ENCODE measurements at regions not wholly inside any gene's neighbourhood (a gene's known extent, or its start where the extent isn't known, plus 50 kb on each side); places are given as distances from the start of the nearest gene placed in this dataset.

- intact Hi-C loops (cut with micrococcal nuclease): no loop called here
- H3K36me3 ChIP-seq (ENCODE audit: low read depth, low read length): no peaks in the 10 kb centered on the region
- POLR2A ChIA-PET (ENCODE audit: unreplicated experiment): no interaction called here
- H2AFZ ChIP-seq (ENCODE audit: low read length): no peak overlapping the region
- no TSS peak for BruUV-seq (replicated peaks)
- H3K27me3 ChIP-seq (ENCODE audit: low read length): no peaks in the 10 kb centered on the region
- H3F3A ChIP-seq (ENCODE audit: low read length, unreplicated experiment): no peaks in the 10 kb centered on the region
- no peak for DNase-seq
- CTCF ChIA-PET: no interaction called here
- no peak overlapping the region for H3K4me2 ChIP-seq (ENCODE audit: low read length)
- H3K27ac ChIP-seq (ENCODE audit: low read length): no peak overlapping the region
- H3K79me2 ChIP-seq (ENCODE audit: low read length): no peaks in the 10 kb centered on the region
- H3K9me2 ChIP-seq (replicated peaks; ENCODE audit: low read length): no peaks in the 10 kb centered on the region
- ATAC-seq: no peak
- no peaks in the 10 kb centered on the region for H3K9me3 ChIP-seq (ENCODE audit: low read length)
- no peak overlapping the region for H3K9ac ChIP-seq (ENCODE audit: low read length)
- H4K20me1 ChIP-seq (ENCODE audit: low read length): no peaks in the 10 kb centered on the region
- no peak for TF ChIP-seq EZH2 (IDR thresholded peaks at IDR 0.05; ENCODE audit: low read length, unreplicated experiment)
- H3K4me1 ChIP-seq (ENCODE audit: insufficient read depth, low read length): 0 out of 2 replicates have a peak, but pooled peaks cover 5% of the 10 kb centered on the region
- H3K4me3 ChIP-seq (ENCODE audit: low read length): no peak overlapping the region
Observed at GRCh38 chr18:45409971-45410370, 205.3 kb upstream of the SLC14A2 start.

- Histone ChIP-seq H4K20me1 (ENCODE audit: low read length) (no peaks in the 10 kb centered on the region), H3K79me2 (ENCODE audit: low read length) (no peaks in the 10 kb centered on the region), H3K9me2 (replicated peaks; ENCODE audit: low read length) (no peaks in the 10 kb centered on the region), H3K9ac (ENCODE audit: low read length) (no peak overlapping the region), H3K4me2 (ENCODE audit: low read length) (no peak overlapping the region), H3K4me1 (ENCODE audit: insufficient read depth, low read length) (0 out of 2 replicates have a peak, but pooled peaks cover 5% of the 10 kb centered on the region), H2AFZ (ENCODE audit: low read length) (no peak overlapping the region), H3K36me3 (ENCODE audit: low read depth, low read length) (no peaks in the 10 kb centered on the region), H3K27me3 (ENCODE audit: low read length) (no peaks in the 10 kb centered on the region), H3K4me3 (ENCODE audit: low read length) (no peak overlapping the region), H3F3A (ENCODE audit: low read length, unreplicated experiment) (no peaks in the 10 kb centered on the region), H3K27ac (ENCODE audit: low read length) (no peak overlapping the region), H3K9me3 (ENCODE audit: low read length) (no peaks in the 10 kb centered on the region)
- CTCF ChIA-PET: no interaction called here
- no peak for DNase-seq
- intact Hi-C loops (cut with micrococcal nuclease): no loop called here
- TF ChIP-seq EZH2 (IDR thresholded peaks at IDR 0.05; ENCODE audit: low read length, unreplicated experiment) (no peak), CTCF (conservative IDR thresholded peaks at IDR 0.05; ENCODE audit: low read depth, low read length) (no peak), EZH2phosphoT487 (IDR thresholded peaks at IDR 0.05; ENCODE audit: borderline replicate concordance, low read length) (no peak)
- POLR2A ChIA-PET (ENCODE audit: unreplicated experiment): no interaction called here
- no peak for ATAC-seq
- no TSS peak for BruUV-seq (replicated peaks)
Observed at GRCh38 chr18:45412577-45412976, 202.7 kb upstream of the SLC14A2 start.

GRCh38 chr18:45413180-45413836, 202.0 kb upstream of the SLC14A2 start:
- Histone ChIP-seq H2AFZ (ENCODE audit: low read length) (no peak overlapping the region), H3F3A (ENCODE audit: low read length, unreplicated experiment) (no peaks in the 10 kb centered on the region), H3K4me1 (ENCODE audit: insufficient read depth, low read length) (0 out of 2 replicates have a peak, but pooled peaks cover 5% of the 10 kb centered on the region), H3K9me2 (replicated peaks; ENCODE audit: low read length) (no peaks in the 10 kb centered on the region), H3K27ac (ENCODE audit: low read length) (no peak overlapping the region), H3K4me3 (ENCODE audit: low read length) (no peak overlapping the region), H3K79me2 (ENCODE audit: low read length) (no peaks in the 10 kb centered on the region), H3K4me2 (ENCODE audit: low read length) (no peak overlapping the region), H3K9ac (ENCODE audit: low read length) (no peak overlapping the region), H3K27me3 (ENCODE audit: low read length) (no peaks in the 10 kb centered on the region), H4K20me1 (ENCODE audit: low read length) (no peaks in the 10 kb centered on the region), H3K9me3 (ENCODE audit: low read length) (no peaks in the 10 kb centered on the region), H3K36me3 (ENCODE audit: low read depth, low read length) (no peaks in the 10 kb centered on the region)
- no peak for ATAC-seq
- POLR2A ChIA-PET (ENCODE audit: unreplicated experiment): no interaction called here
- intact Hi-C loops (cut with micrococcal nuclease): no loop called here
- DNase-seq: no peak
- TF ChIP-seq CTCF (conservative IDR thresholded peaks at IDR 0.05; ENCODE audit: low read depth, low read length) (no peak), EZH2phosphoT487 (IDR thresholded peaks at IDR 0.05; ENCODE audit: borderline replicate concordance, low read length) (no peak), EZH2 (IDR thresholded peaks at IDR 0.05; ENCODE audit: low read length, unreplicated experiment) (no peak)
- CTCF ChIA-PET: no interaction called here
- BruUV-seq (replicated peaks): no TSS peak

All from PC-3 (cell line).